Suprapubic skin (tissue), 4 donors: ENCODE measurements at regions not wholly inside any gene's neighbourhood (a gene's known extent, or its start where the extent isn't known, plus 50 kb on each side); places are given as distances from the start of the nearest gene placed in this dataset.

Experiments
- CTCF ChIP-seq, 2 donors: fragments of 200-600 bp in 1 of 2; fragments of 450-650 bp in 1 of 2; sonication (generic) in 1 of 2; IDR thresholded peaks; one replicate each; pipeline ENCODE4 v1.5.1; 2016 to 2019; ENCODE audit warnings: antibody characterized with exemption in 2 of 2, mild to moderate bottlenecking in 1 of 2, moderate library complexity in 1 of 2
- EP300 ChIP-seq: sonication (generic); formaldehyde crosslinking; IDR thresholded peaks from one replicate; pipeline ENCODE4 v1.6.1; 2017; ENCODE audit warnings: antibody characterized with exemption
- POLR2A ChIP-seq, 2 donors: fragments of 450-650 bp; IDR thresholded peaks; one replicate each; pipeline ENCODE4 v1.6.1; 2017; ENCODE audit warnings: antibody characterized with exemption in 2 of 2, mild to moderate bottlenecking in 2 of 2, moderate library complexity in 2 of 2
- POLR2AphosphoS5 ChIP-seq, 3 donors: sonication (generic); formaldehyde crosslinking; IDR thresholded peaks; one replicate each; pipeline ENCODE4 v1.6.1; 2017; ENCODE audit warnings: antibody characterized with exemption in 3 of 3

- no peak for TF ChIP-seq CTCF (IDR thresholded peaks at IDR 0.05)
- no peak for TF ChIP-seq POLR2A (IDR thresholded peaks at IDR 0.05)
- no peak for TF ChIP-seq POLR2AphosphoS5 (IDR thresholded peaks at IDR 0.05)
- TF ChIP-seq EP300, result no peak
Measured at GRCh38 chr12:115517913-115518312, 759.6 kb downstream of the MED13L start.
